OCI-LY3 (cell line): ENCODE measurements at regions not wholly inside any gene's neighbourhood (a gene's known extent, or its start where the extent isn't known, plus 50 kb on each side); places are given as distances from the start of the nearest gene placed in this dataset.

Experiments
- EZH2phosphoT487 ChIP-seq: fragments of 200-600 bp; shearing (Covaris generic); IDR thresholded peaks from 2 replicates; pipeline ENCODE4 v1.6.1; 2018; ENCODE audit warnings: antibody characterized with exemption, mixed run types, low read depth
- TF ChIP-seq, protein P1 (sequence below): fragments of 200-600, 300-600 bp; sonication (generic); IDR thresholded peaks from 2 replicates; pipeline ENCODE4 v1.5.1; 2014; ENCODE audit warnings: antibody characterized with exemption, low read length, low read depth

DNA sequence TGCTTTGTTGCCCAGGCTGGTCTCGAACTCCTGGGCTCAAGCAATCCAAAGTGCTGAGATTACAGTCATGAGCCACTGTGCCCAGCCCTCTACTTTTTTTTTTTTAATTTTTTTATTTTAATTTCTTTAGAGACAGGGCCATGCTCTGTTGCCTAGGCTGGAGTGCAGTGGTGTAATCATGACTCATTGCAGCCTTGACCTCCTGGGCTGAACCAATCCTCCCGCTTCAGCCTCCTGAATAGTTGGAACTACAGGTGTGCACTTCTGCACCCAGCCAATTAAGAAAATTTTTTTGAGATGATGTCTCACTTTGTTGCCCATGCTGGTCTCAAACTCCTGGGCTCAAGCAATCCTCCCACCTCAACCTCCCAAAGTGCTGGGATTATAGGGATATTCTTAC, 528.6 kb downstream of the GATA3 start:
- no peak for TF ChIP-seq EZH2phosphoT487
- TF ChIP-seq, protein P1, sequence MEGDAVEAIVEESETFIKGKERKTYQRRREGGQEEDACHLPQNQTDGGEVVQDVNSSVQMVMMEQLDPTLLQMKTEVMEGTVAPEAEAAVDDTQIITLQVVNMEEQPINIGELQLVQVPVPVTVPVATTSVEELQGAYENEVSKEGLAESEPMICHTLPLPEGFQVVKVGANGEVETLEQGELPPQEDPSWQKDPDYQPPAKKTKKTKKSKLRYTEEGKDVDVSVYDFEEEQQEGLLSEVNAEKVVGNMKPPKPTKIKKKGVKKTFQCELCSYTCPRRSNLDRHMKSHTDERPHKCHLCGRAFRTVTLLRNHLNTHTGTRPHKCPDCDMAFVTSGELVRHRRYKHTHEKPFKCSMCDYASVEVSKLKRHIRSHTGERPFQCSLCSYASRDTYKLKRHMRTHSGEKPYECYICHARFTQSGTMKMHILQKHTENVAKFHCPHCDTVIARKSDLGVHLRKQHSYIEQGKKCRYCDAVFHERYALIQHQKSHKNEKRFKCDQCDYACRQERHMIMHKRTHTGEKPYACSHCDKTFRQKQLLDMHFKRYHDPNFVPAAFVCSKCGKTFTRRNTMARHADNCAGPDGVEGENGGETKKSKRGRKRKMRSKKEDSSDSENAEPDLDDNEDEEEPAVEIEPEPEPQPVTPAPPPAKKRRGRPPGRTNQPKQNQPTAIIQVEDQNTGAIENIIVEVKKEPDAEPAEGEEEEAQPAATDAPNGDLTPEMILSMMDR = no peak
